HL-60 (cell line): ENCODE measurements at regions not wholly inside any gene's neighbourhood (a gene's known extent, or its start where the extent isn't known, plus 50 kb on each side); places are given as distances from the start of the nearest gene placed in this dataset.

Source experiments
- DNase-seq, 2 experiments: peaks; one replicate each; pipeline ENCODE4 v3.0.0-alpha.2; 2010 to 2020; ENCODE audit warnings: low read depth in 1 of 2, low spot score in 1 of 2
- H3K27ac ChIP-seq: fragments of 250-450 bp; sonication (Bioruptor Pico); replicated peaks from 2 replicates; pipeline ENCODE4 v1.5.1; 2020; ENCODE audit warnings: mild to moderate bottlenecking, moderate library complexity
- H3K27me3 ChIP-seq: fragments of 250-450 bp; sonication (Bioruptor Pico); 2 replicates; pipeline ENCODE4 v1.5.1; 2021; ENCODE audit warnings: mild to moderate bottlenecking, moderate library complexity; ENCODE audit not compliant: insufficient read depth, poor library complexity, severe bottlenecking
- H3K4me3 ChIP-seq: replicated peaks from 2 replicates; pipeline ENCODE4 v1.5.1; 2011; ENCODE audit warnings: mild to moderate bottlenecking, control low read depth, low read length; ENCODE audit not compliant: insufficient read depth
- GABPA ChIP-seq: IDR thresholded peaks from 2 replicates; pipeline ENCODE4 v1.6.1; 2012; ENCODE audit warnings: low read depth
- POLR2AphosphoS5 ChIP-seq: IDR thresholded peaks from 2 replicates; pipeline ENCODE4 v1.6.1; 2012; ENCODE audit warnings: low read depth
- SPI1 ChIP-seq: IDR thresholded peaks from 2 replicates; pipeline ENCODE4 v1.6.1; 2012; ENCODE audit warnings: low read depth, mild to moderate bottlenecking, borderline replicate concordance
- TF ChIP-seq, protein P1 (sequence below): IDR thresholded peaks from 2 replicates; pipeline ENCODE4 v1.6.1; 2012; ENCODE audit warnings: low read depth; ENCODE audit not compliant: insufficient replicate concordance
- TF ChIP-seq, protein P2 (sequence below): IDR thresholded peaks from one replicate; pipeline ENCODE4 v1.5.1; 2011; ENCODE audit warnings: low read length, control low read depth, inconsistent platforms; ENCODE audit not compliant: insufficient read depth

DNA sequence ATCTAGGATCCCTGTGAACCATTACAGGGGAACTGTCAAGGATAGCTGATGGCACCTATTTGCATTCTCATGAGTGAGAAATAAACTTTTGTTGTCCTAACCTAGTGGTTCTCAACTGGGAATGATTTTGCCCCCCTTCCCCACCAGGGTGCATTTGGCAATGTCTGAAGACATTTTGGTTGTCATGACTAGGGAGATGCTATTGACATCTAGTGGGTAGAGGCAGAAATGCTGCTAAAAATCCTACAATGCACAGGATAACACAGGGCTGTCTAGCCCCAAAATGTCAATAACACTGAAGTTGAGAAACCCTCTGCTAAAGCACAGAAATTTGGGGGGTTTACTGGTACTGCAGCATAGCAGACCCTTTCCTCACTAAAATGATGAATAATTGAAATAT, 140.9 kb upstream of the SRRM4 start:
- TF ChIP-seq GABPA (no peak), POLR2AphosphoS5 (no peak)
- TF ChIP-seq, protein P1, sequence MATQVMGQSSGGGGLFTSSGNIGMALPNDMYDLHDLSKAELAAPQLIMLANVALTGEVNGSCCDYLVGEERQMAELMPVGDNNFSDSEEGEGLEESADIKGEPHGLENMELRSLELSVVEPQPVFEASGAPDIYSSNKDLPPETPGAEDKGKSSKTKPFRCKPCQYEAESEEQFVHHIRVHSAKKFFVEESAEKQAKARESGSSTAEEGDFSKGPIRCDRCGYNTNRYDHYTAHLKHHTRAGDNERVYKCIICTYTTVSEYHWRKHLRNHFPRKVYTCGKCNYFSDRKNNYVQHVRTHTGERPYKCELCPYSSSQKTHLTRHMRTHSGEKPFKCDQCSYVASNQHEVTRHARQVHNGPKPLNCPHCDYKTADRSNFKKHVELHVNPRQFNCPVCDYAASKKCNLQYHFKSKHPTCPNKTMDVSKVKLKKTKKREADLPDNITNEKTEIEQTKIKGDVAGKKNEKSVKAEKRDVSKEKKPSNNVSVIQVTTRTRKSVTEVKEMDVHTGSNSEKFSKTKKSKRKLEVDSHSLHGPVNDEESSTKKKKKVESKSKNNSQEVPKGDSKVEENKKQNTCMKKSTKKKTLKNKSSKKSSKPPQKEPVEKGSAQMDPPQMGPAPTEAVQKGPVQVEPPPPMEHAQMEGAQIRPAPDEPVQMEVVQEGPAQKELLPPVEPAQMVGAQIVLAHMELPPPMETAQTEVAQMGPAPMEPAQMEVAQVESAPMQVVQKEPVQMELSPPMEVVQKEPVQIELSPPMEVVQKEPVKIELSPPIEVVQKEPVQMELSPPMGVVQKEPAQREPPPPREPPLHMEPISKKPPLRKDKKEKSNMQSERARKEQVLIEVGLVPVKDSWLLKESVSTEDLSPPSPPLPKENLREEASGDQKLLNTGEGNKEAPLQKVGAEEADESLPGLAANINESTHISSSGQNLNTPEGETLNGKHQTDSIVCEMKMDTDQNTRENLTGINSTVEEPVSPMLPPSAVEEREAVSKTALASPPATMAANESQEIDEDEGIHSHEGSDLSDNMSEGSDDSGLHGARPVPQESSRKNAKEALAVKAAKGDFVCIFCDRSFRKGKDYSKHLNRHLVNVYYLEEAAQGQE, result no peak
- Histone ChIP-seq H3K4me3 (no peak overlapping the region), H3K27me3 (no peaks in the 10 kb centered on the region), H3K27ac (no peak overlapping the region)
- DNase-seq, result no peak

DNA sequence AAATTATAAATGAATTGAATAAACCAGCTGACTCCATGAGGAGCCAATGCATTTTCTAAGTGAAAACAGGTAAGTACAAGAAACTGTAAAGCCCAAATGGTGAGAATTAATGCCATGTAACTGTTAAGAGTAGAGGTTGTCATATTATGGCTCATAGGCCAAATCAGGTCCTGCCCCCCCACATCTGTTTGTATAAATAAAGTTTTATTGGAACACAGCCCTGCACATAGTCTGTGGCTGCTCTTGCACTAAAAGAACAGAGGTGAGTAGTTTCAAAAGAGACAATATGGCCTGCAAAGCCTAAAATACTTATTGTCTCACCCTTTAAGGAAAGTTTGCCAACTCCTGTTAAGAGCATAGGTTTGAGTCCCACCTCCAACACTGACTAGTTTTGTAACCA, 140.5 kb upstream of the SRRM4 start:
- no peaks in the 10 kb centered on the region for H3K27me3 ChIP-seq
- H3K27ac ChIP-seq, result no peak overlapping the region
- TF ChIP-seq POLR2AphosphoS5, result no peak
- no peak for TF ChIP-seq GABPA
- TF ChIP-seq, protein P2, sequence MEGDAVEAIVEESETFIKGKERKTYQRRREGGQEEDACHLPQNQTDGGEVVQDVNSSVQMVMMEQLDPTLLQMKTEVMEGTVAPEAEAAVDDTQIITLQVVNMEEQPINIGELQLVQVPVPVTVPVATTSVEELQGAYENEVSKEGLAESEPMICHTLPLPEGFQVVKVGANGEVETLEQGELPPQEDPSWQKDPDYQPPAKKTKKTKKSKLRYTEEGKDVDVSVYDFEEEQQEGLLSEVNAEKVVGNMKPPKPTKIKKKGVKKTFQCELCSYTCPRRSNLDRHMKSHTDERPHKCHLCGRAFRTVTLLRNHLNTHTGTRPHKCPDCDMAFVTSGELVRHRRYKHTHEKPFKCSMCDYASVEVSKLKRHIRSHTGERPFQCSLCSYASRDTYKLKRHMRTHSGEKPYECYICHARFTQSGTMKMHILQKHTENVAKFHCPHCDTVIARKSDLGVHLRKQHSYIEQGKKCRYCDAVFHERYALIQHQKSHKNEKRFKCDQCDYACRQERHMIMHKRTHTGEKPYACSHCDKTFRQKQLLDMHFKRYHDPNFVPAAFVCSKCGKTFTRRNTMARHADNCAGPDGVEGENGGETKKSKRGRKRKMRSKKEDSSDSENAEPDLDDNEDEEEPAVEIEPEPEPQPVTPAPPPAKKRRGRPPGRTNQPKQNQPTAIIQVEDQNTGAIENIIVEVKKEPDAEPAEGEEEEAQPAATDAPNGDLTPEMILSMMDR, result no peak
- TF ChIP-seq, protein P1, result no peak
- TF ChIP-seq SPI1, result no peak
- no peak for DNase-seq
- no peak overlapping the region for H3K4me3 ChIP-seq

DNA sequence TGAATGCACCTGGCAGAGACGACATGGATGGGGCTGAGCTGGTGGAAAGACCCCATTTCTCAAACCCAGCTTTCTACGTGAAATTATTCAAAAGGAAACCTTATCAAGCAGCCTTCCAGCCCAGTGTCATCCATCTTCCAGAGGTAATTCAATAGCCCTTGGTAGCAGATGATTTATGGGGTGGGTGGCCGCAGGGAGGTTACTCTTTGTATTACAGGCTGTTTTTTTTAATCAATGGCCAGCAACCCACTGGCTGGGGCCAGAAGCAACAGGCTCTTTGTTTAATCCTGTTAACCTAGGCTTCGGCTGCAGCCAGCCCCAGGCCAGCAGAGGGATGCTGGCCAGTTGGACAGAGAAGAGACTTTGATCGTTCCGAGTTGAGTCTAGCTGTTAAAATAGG, 139.8 kb upstream of the SRRM4 start:
- no peak for TF ChIP-seq POLR2AphosphoS5
- TF ChIP-seq SPI1, result no peak
- TF ChIP-seq, protein P1, result no peak
- no peak for TF ChIP-seq GABPA
- TF ChIP-seq, protein P2, result no peak
- DNase-seq, result no peak
- Histone ChIP-seq H3K4me3 (no peak overlapping the region), H3K27me3 (no peaks in the 10 kb centered on the region), H3K27ac (no peak overlapping the region)

DNA sequence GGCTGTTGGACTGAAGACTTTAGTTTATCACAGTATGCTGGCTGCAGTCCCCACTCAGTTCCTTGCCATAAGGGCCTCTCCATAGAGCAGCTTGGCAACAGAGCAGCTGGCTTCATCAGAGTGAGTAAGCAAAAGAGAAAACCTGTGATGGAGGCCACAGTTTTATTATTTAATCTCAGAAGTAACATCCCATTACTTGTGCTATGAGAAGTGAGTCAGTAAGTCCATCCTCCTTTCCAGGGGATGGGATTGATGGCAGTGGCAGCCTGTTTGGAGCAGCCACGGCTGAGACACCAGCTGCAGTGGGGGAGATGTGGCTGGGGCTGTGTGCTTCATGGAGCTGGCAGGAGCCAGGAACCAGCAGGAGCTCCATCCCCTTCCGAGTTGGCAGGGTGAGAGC, 138.5 kb upstream of the SRRM4 start:
- no peaks in the 10 kb centered on the region for H3K27me3 ChIP-seq
- DNase-seq, result no peak
- H3K27ac ChIP-seq, result no peak overlapping the region
- no peak overlapping the region for H3K4me3 ChIP-seq
- TF ChIP-seq, protein P2, result no peak
